HEK293T (cell line): ENCODE measurements at regions not wholly inside any gene's neighbourhood (a gene's known extent, or its start where the extent isn't known, plus 50 kb on each side); places are given as distances from the start of the nearest gene placed in this dataset.

Experiments
- BHLHE40 ChIP-seq: fragments of 450-650 bp; IDR thresholded peaks from 2 replicates; pipeline ENCODE4 v1.6.1; 2016; ENCODE audit warnings: mild to moderate bottlenecking, moderate library complexity, borderline replicate concordance
- ELF4 ChIP-seq: fragments of 450-650 bp; IDR thresholded peaks from 2 replicates; pipeline ENCODE4 v1.6.1; 2017; ENCODE audit warnings: antibody characterized with exemption
- FOXK2 ChIP-seq: fragments of 450-650 bp; IDR thresholded peaks from 2 replicates; pipeline ENCODE4 v1.6.1; 2016; ENCODE audit warnings: mild to moderate bottlenecking
- HDGF ChIP-seq: fragments of 450-650 bp; IDR thresholded peaks from 2 replicates; pipeline ENCODE4 v1.6.1; 2017; ENCODE audit warnings: antibody characterized with exemption, borderline replicate concordance
- LEF1 ChIP-seq: fragments of 450-650 bp; IDR thresholded peaks from 2 replicates; pipeline ENCODE4 v1.6.1; 2017; ENCODE audit warnings: mild to moderate bottlenecking, borderline replicate concordance
- NFRKB ChIP-seq: fragments of 450-650 bp; IDR thresholded peaks from 2 replicates; pipeline ENCODE4 v1.6.1; 2016; ENCODE audit warnings: mild to moderate bottlenecking, moderate library complexity
- SP1 ChIP-seq: fragments of 450-650 bp; IDR thresholded peaks from 2 replicates; pipeline ENCODE4 v1.6.1; 2017
- SUZ12 ChIP-seq: fragments of 450-650 bp; IDR thresholded peaks from 2 replicates; pipeline ENCODE4 v1.6.1; 2016; ENCODE audit warnings: mild to moderate bottlenecking
- TARDBP ChIP-seq: fragments of 450-650 bp; IDR thresholded peaks from 2 replicates; pipeline ENCODE4 v1.6.1; 2016
- TF ChIP-seq, protein P1 (sequence below): fragments of 450-650 bp; IDR thresholded peaks from 2 replicates; pipeline ENCODE4 v1.6.1; 2016

DNA sequence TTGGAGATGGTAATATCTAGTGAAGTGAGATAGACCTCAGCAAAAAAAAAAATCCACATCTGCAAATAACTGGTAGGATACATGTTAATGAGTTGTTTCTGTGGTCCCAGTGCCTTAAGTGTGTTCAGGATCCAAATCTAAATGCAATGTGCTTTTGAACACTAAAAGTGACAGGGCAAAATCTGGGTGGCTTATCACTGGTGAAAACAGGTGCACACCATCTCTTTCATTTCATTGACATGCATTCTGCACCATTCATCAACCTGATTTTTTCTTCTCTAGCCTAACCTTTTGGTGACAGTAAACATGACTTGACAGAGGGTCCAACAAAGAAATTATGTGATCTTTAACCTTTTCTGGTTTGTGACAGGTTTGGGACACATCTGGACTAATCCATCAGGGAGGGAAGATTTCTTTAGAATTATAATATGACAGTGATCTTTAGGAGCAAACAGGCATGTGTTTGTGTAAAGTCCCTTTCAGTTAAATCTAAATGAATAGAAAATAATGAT, 201.6 kb upstream of the NEGR1 start:
- TF ChIP-seq SUZ12 (no peak), HDGF (no peak), FOXK2 (no peak), SP1 (no peak), ELF4 (no peak), LEF1 (no peak), TARDBP (no peak), NFRKB (no peak), BHLHE40 (no peak)
- TF ChIP-seq, protein P1, sequence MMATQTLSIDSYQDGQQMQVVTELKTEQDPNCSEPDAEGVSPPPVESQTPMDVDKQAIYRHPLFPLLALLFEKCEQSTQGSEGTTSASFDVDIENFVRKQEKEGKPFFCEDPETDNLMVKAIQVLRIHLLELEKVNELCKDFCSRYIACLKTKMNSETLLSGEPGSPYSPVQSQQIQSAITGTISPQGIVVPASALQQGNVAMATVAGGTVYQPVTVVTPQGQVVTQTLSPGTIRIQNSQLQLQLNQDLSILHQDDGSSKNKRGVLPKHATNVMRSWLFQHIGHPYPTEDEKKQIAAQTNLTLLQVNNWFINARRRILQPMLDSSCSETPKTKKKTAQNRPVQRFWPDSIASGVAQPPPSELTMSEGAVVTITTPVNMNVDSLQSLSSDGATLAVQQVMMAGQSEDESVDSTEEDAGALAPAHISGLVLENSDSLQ, result no peak
